SU-DHL-6 (cell line): ENCODE measurements at regions not wholly inside any gene's neighbourhood (a gene's known extent, or its start where the extent isn't known, plus 50 kb on each side); places are given as distances from the start of the nearest gene placed in this dataset.

Source experiments
- EZH2phosphoT487 ChIP-seq: fragments of 200-600 bp; sonication (generic), shearing (Covaris generic); conservative IDR thresholded peaks from 2 replicates; pipeline ENCODE4 v1.6.1; 2018; ENCODE audit warnings: mild to moderate bottlenecking, antibody characterized with exemption, low read length, moderate library complexity, mixed read lengths
- TF ChIP-seq, protein P1 (sequence below): fragments of 200-600 bp; sonication (generic); IDR thresholded peaks from one replicate; pipeline ENCODE4 v1.5.1; 2017; ENCODE audit warnings: antibody characterized with exemption, mild to moderate bottlenecking, low read length, moderate library complexity; ENCODE audit not compliant: insufficient read depth, poor library complexity, severe bottlenecking

DNA sequence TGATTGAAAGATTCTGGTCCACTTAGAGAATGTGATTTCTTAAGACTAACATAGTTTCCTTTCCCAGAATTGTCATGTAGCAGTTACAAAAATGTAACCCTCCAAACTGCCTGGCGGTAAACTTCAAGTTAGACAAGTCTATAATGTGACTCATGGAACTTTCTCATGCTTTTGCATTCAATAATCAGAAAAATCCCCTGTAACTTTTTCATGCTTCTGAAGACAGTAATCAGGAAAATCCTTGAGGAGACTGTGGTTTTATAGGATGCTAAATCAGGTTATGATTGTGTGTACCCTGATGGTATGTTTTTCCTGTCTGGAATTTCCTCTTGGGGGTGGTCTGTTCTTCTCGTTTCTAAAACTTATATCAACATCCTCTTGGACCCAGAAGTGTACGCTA is 74.0 kb upstream of the RARB start:
- TF ChIP-seq, protein P1, sequence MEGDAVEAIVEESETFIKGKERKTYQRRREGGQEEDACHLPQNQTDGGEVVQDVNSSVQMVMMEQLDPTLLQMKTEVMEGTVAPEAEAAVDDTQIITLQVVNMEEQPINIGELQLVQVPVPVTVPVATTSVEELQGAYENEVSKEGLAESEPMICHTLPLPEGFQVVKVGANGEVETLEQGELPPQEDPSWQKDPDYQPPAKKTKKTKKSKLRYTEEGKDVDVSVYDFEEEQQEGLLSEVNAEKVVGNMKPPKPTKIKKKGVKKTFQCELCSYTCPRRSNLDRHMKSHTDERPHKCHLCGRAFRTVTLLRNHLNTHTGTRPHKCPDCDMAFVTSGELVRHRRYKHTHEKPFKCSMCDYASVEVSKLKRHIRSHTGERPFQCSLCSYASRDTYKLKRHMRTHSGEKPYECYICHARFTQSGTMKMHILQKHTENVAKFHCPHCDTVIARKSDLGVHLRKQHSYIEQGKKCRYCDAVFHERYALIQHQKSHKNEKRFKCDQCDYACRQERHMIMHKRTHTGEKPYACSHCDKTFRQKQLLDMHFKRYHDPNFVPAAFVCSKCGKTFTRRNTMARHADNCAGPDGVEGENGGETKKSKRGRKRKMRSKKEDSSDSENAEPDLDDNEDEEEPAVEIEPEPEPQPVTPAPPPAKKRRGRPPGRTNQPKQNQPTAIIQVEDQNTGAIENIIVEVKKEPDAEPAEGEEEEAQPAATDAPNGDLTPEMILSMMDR = no peak
- no peak for TF ChIP-seq EZH2phosphoT487
